Inflammatory macrophage treated with lipopolysaccharide for 1 hour (primary cell): ENCODE measurements at regions not wholly inside any gene's neighbourhood (a gene's known extent, or its start where the extent isn't known, plus 50 kb on each side); places are given as distances from the start of the nearest gene placed in this dataset.
"Not testable (repeated sequence)": the region's sequence is repeated elsewhere in the genome, so short reads cannot be mapped to it uniquely, and the experiment has no call there.

ENCODE experiments used
- DNase-seq, 2 donors: peaks; one replicate each; pipeline ENCODE4 v3.0.0-alpha.2; 2020 to 2022

DNA sequence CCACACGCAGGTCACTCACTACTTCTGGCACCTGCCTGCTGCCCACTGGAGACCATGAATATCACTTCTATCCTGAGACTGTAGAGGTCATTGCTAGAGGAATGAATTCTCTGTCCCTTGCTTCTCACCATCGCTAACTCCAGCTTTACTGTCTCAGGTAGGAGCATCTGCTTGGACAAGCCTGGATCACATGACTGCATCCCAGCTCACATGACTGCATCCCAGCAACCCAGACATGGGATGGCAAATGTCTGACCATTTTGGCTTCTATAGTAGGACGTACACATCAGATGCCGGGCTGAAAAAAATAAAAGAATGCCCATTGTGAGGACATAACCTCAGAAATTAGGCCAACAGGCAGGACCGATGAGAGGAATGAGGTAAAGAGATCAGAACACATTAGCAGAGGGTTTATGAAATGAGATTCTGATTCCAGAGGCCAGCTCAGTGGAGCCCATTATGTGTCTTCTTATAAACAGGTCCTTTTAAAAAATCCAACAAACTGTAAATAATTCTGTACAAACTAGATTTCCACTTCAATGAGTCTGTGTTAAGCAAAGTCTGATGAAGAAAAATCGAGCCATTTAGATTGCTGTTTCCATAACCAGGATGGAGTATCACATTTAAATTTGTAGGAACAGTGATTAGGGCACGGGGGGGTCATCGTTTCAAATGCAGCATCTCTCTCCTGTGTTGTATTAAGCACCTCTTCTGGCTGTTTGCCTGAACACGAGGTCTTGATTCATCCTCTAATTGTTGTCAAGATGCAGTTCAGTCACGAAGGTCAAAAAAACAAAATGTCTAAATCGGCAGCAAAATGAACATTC is 126.7 kb downstream of the MTHFS start:
- DNase-seq: no peak

DNA sequence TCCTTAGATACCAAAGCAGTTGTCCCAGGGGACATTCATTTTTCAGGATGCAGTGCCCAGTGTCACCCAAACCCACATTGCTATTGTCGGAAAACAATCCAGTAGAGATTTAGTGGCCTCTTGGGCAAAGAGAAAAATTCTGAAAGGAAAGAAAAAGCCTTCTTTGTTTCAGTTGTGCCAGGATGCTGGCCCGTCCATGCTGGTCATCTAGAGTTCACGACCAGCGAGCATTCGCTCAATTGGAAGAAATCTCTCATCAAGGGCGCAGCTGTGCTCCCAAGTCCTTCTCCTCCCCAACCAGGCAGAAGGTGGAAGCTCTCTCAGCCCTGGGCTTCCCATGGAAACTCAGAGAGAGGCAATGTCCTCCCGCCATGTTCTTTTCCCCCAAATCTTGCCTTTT is 123.7 kb downstream of the MTHFS start:
- no peak for DNase-seq

DNA sequence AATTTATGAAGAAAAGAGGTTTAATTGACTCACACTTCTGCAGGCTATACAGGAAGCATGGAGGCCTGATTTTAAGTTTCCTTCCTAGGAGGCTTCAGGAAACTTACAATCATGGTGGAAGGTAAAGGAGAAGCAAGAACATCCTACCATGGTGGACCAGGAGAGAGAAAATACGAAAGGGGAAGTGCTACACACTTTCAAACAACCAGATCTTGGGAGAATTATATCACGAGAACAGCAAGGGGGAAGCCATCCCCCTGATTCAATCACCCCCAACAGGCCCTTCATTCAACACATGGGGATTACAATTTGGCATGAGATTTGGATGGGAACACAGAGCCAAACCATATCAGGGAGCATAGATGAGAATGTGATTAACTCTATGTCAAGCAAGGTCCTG is 121.0 kb downstream of the MTHFS start:
- DNase-seq: no peak

DNA sequence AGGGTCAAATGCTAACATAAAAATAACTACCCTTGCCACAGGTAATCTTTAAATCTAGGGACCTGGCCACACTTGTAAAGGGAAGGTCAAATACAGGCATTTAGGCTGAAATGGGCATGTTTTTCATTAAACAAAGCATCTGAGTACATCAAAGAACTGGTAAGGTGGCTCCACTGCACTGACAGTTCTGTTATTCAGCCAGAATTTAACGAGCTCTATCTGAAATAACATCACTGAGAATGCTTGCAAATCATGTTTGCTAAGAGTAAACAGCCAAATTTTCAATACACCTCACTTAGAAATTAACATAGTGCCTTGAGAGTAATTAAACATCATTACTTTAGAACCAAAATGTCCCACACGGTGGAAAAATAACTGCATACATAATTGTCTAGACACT is 118.9 kb downstream of the MTHFS start:
- no peak for DNase-seq

DNA sequence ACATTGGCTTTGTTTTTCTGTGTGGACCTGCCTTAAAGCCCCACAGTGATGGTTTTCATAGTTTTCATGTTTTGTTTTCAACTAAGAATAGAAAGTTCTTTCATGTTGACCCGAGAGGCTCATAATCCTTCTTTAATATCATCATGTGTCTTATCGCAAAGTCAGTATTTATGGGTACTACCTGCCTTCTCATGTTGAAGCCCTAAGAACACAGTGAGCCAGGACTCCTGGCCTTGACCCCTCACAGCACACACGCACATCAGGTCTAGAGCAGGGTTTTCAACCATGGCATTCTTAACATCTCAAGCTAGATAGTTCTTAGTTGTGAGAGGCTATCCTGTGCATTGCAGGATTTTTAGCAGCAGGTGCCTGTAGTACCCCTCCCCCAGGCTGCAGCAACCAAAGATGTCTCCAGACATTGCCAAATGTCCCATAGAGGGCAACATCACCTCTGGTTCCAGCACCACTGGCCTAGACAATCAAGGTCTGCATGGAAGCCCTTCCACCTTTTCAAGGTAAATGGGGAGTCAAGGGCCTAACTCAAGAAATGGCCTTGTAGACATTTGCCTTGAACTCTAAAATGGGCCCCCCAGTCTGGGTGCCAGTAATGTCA is 118.3 kb downstream of the MTHFS start:
- DNase-seq: no peak

DNA sequence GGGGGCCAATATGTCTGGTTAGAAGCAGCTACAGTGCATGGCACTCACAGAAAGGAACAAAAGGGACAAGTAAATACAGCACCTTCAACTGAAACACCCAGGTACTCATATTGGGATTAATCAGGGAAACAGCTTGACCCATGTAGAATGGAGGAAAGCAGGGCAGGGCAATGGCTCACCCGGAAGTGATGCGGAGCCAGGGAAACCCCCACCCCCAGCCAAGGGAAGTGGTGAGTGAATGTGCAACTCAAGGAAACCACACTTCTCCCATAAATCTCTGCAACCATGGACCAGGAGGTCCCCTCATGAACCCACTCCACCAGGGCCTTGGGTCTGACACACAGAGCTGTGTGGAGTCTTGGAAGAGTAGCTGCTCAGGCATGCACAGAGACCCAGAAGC is 117.1 kb downstream of the MTHFS start:
- DNase-seq: peak; percentile 55 to 62

DNA sequence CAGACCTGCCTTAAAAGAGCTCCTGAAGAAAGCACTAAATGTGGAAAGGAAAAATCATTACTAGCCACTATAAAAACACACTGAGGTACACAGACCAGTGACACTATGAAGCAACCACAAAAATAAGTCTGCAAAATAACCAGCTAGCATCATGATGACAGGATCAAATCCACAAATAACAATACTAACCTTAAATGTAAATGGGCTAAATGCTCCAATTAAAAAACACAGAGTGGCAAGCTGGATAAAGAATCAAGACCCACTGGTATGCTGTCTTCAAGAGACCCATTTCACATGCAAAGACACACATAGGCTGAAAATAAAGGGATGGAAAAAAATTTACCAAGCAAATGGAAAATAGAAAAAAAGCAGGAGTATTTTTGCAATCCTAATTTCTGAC is 114.5 kb downstream of the MTHFS start:
- not testable (repeated sequence) for DNase-seq
